HepG2 (cell line): ENCODE measurements at regions not wholly inside any gene's neighbourhood (a gene's known extent, or its start where the extent isn't known, plus 50 kb on each side); places are given as distances from the start of the nearest gene placed in this dataset.

Source experiments
- MLX ChIP-seq: IDR thresholded peaks from 2 replicates; pipeline ENCODE4 v1.6.1; 2016
- SRF ChIP-seq: IDR thresholded peaks from 2 replicates; pipeline ENCODE4 v1.6.1; 2011; ENCODE audit warnings: mild to moderate bottlenecking, low read depth, low read length, moderate library complexity

- TF ChIP-seq MLX (CRISPR knock-in tag), result no peak
- TF ChIP-seq SRF, result no peak
Measured at GRCh38 chr9:83182071-83182470, 119.1 kb upstream of the RASEF start.
